ENCODE measurements at regions not wholly inside any gene's neighbourhood (a gene's known extent, or its start where the extent isn't known, plus 50 kb on each side); places are given as distances from the start of the nearest gene placed in this dataset.

DNA sequence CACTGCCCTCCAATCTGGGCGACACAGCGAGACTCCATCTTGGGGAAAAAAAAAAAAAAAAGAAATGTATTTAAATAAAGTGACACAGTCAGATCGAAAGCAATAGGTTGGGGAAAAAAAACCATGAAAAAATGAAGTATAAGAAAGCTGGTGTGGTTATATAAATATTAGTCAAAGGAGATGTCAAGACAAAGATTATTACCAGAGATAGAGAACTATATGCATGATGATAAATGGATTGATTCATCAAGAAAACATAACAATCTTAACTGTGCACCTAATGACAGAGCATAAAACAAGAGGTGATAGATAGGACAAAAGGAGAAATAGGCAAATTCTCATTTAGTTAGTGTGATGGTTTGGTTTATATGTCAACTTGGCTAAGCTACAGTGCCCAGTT, 146.9 kb upstream of the AHI1 start:
- no peak overlapping the region for H3K27ac ChIP-seq (ENCODE audit: low read depth)
- no peaks in the 10 kb centered on the region for H3K9me2 ChIP-seq (ENCODE audit: insufficient read depth)
- no peak overlapping the region for H2AFZ ChIP-seq
- Mint-ChIP-seq H3K4me1 (no peaks in the 10 kb centered on the region), H3K9me3 (peaks cover 7% of the 10 kb centered on the region; the same call in 2 of the 3 replicates), H3K36me3 (ENCODE audit: low read depth) (no peaks in the 10 kb centered on the region), H3K4me3 (no peak overlapping the region), H3K27me3 (ENCODE audit: insufficient read depth, low read depth, poor library complexity) (peaks cover under 1% of the 10 kb centered on the region), H3K27ac (no peak overlapping the region)
- no peaks in the 10 kb centered on the region; the same call in 1 of the 2 replicates for H3K36me3 ChIP-seq (ENCODE audit: insufficient read depth)
- H3K4me3 ChIP-seq: no peak overlapping the region
- H3K4me2 ChIP-seq: no peak overlapping the region
- H3F3A ChIP-seq (replicated peaks; ENCODE audit: low read depth): no peaks in the 10 kb centered on the region
- no peaks in the 10 kb centered on the region for H4K20me1 ChIP-seq (replicated peaks; ENCODE audit: insufficient read depth)
- no peak for TF ChIP-seq EZH2phosphoT487 (IDR thresholded peaks at IDR 0.05; ENCODE audit: unreplicated experiment)
- TF ChIP-seq, protein P1, sequence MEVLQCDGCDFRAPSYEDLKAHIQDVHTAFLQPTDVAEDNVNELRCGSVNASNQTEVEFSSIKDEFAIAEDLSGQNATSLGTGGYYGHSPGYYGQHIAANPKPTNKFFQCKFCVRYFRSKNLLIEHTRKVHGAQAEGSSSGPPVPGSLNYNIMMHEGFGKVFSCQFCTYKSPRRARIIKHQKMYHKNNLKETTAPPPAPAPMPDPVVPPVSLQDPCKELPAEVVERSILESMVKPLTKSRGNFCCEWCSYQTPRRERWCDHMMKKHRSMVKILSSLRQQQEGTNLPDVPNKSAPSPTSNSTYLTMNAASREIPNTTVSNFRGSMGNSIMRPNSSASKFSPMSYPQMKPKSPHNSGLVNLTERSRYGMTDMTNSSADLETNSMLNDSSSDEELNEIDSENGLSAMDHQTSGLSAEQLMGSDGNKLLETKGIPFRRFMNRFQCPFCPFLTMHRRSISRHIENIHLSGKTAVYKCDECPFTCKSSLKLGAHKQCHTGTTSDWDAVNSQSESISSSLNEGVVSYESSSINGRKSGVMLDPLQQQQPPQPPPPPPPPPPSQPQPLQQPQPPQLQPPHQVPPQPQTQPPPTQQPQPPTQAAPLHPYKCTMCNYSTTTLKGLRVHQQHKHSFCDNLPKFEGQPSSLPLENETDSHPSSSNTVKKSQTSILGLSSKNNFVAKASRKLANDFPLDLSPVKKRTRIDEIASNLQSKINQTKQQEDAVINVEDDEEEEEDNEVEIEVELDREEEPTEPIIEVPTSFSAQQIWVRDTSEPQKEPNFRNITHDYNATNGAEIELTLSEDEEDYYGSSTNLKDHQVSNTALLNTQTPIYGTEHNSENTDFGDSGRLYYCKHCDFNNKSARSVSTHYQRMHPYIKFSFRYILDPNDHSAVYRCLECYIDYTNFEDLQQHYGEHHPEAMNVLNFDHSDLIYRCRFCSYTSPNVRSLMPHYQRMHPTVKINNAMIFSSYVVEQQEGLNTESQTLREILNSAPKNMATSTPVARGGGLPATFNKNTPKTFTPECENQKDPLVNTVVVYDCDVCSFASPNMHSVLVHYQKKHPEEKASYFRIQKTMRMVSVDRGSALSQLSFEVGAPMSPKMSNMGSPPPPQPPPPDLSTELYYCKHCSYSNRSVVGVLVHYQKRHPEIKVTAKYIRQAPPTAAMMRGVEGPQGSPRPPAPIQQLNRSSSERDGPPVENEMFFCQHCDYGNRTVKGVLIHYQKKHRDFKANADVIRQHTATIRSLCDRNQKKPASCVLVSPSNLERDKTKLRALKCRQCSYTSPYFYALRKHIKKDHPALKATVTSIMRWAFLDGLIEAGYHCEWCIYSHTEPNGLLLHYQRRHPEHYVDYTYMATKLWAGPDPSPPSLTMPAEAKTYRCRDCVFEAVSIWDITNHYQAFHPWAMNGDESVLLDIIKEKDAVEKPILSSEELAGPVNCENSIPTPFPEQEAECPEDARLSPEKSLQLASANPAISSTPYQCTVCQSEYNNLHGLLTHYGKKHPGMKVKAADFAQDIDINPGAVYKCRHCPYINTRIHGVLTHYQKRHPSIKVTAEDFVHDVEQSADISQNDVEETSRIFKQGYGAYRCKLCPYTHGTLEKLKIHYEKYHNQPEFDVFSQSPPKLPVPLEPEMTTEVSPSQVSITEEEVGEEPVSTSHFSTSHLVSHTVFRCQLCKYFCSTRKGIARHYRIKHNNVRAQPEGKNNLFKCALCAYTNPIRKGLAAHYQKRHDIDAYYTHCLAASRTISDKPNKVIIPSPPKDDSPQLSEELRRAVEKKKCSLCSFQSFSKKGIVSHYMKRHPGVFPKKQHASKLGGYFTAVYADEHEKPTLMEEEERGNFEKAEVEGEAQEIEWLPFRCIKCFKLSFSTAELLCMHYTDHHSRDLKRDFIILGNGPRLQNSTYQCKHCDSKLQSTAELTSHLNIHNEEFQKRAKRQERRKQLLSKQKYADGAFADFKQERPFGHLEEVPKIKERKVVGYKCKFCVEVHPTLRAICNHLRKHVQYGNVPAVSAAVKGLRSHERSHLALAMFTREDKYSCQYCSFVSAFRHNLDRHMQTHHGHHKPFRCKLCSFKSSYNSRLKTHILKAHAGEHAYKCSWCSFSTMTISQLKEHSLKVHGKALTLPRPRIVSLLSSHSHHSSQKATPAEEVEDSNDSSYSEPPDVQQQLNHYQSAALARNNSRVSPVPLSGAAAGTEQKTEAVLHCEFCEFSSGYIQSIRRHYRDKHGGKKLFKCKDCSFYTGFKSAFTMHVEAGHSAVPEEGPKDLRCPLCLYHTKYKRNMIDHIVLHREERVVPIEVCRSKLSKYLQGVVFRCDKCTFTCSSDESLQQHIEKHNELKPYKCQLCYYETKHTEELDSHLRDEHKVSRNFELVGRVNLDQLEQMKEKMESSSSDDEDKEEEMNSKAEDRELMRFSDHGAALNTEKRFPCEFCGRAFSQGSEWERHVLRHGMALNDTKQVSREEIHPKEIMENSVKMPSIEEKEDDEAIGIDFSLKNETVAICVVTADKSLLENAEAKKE (CRISPR knock-in tag; IDR thresholded peaks at IDR 0.05): no peak
- no peak for TF ChIP-seq ZNF331 (CRISPR knock-in tag; IDR thresholded peaks at IDR 0.05; ENCODE audit: low read depth)
- no peak for TF ChIP-seq EZH2 (IDR thresholded peaks at IDR 0.05; ENCODE audit: low read depth, unreplicated experiment)
- TF ChIP-seq, protein P2, sequence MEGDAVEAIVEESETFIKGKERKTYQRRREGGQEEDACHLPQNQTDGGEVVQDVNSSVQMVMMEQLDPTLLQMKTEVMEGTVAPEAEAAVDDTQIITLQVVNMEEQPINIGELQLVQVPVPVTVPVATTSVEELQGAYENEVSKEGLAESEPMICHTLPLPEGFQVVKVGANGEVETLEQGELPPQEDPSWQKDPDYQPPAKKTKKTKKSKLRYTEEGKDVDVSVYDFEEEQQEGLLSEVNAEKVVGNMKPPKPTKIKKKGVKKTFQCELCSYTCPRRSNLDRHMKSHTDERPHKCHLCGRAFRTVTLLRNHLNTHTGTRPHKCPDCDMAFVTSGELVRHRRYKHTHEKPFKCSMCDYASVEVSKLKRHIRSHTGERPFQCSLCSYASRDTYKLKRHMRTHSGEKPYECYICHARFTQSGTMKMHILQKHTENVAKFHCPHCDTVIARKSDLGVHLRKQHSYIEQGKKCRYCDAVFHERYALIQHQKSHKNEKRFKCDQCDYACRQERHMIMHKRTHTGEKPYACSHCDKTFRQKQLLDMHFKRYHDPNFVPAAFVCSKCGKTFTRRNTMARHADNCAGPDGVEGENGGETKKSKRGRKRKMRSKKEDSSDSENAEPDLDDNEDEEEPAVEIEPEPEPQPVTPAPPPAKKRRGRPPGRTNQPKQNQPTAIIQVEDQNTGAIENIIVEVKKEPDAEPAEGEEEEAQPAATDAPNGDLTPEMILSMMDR (conservative IDR thresholded peaks at IDR 0.05; ENCODE audit: low read depth in 2 of 2): no peak
- TF ChIP-seq, protein P3, sequence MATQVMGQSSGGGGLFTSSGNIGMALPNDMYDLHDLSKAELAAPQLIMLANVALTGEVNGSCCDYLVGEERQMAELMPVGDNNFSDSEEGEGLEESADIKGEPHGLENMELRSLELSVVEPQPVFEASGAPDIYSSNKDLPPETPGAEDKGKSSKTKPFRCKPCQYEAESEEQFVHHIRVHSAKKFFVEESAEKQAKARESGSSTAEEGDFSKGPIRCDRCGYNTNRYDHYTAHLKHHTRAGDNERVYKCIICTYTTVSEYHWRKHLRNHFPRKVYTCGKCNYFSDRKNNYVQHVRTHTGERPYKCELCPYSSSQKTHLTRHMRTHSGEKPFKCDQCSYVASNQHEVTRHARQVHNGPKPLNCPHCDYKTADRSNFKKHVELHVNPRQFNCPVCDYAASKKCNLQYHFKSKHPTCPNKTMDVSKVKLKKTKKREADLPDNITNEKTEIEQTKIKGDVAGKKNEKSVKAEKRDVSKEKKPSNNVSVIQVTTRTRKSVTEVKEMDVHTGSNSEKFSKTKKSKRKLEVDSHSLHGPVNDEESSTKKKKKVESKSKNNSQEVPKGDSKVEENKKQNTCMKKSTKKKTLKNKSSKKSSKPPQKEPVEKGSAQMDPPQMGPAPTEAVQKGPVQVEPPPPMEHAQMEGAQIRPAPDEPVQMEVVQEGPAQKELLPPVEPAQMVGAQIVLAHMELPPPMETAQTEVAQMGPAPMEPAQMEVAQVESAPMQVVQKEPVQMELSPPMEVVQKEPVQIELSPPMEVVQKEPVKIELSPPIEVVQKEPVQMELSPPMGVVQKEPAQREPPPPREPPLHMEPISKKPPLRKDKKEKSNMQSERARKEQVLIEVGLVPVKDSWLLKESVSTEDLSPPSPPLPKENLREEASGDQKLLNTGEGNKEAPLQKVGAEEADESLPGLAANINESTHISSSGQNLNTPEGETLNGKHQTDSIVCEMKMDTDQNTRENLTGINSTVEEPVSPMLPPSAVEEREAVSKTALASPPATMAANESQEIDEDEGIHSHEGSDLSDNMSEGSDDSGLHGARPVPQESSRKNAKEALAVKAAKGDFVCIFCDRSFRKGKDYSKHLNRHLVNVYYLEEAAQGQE (IDR thresholded peaks at IDR 0.05; ENCODE audit: unreplicated experiment): no peak
- no peak for TF ChIP-seq NANOG (IDR thresholded peaks at IDR 0.05; ENCODE audit: borderline replicate concordance)
- no peak for TF ChIP-seq POLR2AphosphoS5 (IDR thresholded peaks at IDR 0.05; ENCODE audit: low read depth)
- no peak for TF ChIP-seq CREB1 (CRISPR knock-in tag; IDR thresholded peaks at IDR 0.05; ENCODE audit: low read depth)
- no peak for TF ChIP-seq ZNF114 (CRISPR knock-in tag; IDR thresholded peaks at IDR 0.05)
- ATAC-seq: no peak
- DNase-seq (ENCODE audit: low spot score): no peak
- H3K27me3 ChIP-seq (ENCODE audit: insufficient read depth): no peaks in the 10 kb centered on the region
- no peaks in the 10 kb centered on the region for H3K4me1 ChIP-seq (ENCODE audit: insufficient read depth)
- no peaks in the 10 kb centered on the region for H3K79me2 ChIP-seq (replicated peaks; ENCODE audit: insufficient read depth)

All from GM23338 (cell line).